ENCODE measurements at regions not wholly inside any gene's neighbourhood (a gene's known extent, or its start where the extent isn't known, plus 50 kb on each side); places are given as distances from the start of the nearest gene placed in this dataset.

DNA sequence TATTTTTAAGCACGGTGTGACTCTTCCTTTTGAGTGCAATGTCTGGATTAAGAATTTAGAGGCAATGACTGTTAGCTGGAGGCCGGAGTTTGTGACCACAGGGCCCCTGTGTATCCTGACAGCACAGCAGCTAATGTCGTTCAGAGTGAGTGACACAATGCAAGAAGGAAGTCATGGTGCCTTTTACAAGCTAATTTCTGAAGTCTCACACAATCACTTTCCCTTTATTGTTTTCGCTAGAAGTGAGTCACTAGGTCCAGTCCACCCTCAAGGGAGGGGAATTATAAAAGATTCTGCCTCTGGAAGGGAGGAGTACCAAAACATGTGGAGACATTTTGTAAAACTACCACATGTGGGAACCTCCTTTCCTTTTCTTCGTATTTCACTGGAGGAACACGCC is 185.5 kb upstream of the FGF10 start (continued):
- TF ChIP-seq, protein P1, sequence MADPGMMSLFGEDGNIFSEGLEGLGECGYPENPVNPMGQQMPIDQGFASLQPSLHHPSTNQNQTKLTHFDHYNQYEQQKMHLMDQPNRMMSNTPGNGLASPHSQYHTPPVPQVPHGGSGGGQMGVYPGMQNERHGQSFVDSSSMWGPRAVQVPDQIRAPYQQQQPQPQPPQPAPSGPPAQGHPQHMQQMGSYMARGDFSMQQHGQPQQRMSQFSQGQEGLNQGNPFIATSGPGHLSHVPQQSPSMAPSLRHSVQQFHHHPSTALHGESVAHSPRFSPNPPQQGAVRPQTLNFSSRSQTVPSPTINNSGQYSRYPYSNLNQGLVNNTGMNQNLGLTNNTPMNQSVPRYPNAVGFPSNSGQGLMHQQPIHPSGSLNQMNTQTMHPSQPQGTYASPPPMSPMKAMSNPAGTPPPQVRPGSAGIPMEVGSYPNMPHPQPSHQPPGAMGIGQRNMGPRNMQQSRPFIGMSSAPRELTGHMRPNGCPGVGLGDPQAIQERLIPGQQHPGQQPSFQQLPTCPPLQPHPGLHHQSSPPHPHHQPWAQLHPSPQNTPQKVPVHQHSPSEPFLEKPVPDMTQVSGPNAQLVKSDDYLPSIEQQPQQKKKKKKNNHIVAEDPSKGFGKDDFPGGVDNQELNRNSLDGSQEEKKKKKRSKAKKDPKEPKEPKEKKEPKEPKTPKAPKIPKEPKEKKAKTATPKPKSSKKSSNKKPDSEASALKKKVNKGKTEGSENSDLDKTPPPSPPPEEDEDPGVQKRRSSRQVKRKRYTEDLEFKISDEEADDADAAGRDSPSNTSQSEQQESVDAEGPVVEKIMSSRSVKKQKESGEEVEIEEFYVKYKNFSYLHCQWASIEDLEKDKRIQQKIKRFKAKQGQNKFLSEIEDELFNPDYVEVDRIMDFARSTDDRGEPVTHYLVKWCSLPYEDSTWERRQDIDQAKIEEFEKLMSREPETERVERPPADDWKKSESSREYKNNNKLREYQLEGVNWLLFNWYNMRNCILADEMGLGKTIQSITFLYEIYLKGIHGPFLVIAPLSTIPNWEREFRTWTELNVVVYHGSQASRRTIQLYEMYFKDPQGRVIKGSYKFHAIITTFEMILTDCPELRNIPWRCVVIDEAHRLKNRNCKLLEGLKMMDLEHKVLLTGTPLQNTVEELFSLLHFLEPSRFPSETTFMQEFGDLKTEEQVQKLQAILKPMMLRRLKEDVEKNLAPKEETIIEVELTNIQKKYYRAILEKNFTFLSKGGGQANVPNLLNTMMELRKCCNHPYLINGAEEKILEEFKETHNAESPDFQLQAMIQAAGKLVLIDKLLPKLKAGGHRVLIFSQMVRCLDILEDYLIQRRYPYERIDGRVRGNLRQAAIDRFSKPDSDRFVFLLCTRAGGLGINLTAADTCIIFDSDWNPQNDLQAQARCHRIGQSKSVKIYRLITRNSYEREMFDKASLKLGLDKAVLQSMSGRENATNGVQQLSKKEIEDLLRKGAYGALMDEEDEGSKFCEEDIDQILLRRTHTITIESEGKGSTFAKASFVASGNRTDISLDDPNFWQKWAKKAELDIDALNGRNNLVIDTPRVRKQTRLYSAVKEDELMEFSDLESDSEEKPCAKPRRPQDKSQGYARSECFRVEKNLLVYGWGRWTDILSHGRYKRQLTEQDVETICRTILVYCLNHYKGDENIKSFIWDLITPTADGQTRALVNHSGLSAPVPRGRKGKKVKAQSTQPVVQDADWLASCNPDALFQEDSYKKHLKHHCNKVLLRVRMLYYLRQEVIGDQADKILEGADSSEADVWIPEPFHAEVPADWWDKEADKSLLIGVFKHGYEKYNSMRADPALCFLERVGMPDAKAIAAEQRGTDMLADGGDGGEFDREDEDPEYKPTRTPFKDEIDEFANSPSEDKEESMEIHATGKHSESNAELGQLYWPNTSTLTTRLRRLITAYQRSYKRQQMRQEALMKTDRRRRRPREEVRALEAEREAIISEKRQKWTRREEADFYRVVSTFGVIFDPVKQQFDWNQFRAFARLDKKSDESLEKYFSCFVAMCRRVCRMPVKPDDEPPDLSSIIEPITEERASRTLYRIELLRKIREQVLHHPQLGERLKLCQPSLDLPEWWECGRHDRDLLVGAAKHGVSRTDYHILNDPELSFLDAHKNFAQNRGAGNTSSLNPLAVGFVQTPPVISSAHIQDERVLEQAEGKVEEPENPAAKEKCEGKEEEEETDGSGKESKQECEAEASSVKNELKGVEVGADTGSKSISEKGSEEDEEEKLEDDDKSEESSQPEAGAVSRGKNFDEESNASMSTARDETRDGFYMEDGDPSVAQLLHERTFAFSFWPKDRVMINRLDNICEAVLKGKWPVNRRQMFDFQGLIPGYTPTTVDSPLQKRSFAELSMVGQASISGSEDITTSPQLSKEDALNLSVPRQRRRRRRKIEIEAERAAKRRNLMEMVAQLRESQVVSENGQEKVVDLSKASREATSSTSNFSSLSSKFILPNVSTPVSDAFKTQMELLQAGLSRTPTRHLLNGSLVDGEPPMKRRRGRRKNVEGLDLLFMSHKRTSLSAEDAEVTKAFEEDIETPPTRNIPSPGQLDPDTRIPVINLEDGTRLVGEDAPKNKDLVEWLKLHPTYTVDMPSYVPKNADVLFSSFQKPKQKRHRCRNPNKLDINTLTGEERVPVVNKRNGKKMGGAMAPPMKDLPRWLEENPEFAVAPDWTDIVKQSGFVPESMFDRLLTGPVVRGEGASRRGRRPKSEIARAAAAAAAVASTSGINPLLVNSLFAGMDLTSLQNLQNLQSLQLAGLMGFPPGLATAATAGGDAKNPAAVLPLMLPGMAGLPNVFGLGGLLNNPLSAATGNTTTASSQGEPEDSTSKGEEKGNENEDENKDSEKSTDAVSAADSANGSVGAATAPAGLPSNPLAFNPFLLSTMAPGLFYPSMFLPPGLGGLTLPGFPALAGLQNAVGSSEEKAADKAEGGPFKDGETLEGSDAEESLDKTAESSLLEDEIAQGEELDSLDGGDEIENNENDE (IDR thresholded peaks at IDR 0.05; ENCODE audit: insufficient replicate concordance, low read length), result no peak
- no peak for TF ChIP-seq CREB1 (IDR thresholded peaks at IDR 0.05)
- no peak for TF ChIP-seq SP4 (IDR thresholded peaks at IDR 0.05; ENCODE audit: low read length)
- TF ChIP-seq SIX5 (IDR thresholded peaks at IDR 0.05; ENCODE audit: low read depth, low read length), result no peak
- TF ChIP-seq SP1 (IDR thresholded peaks at IDR 0.05; ENCODE audit: low read depth, low read length), result no peak
- TF ChIP-seq JUND (IDR thresholded peaks at IDR 0.05; ENCODE audit: low read length), result no peak
- TF ChIP-seq TEAD4 (IDR thresholded peaks at IDR 0.05; ENCODE audit: low read depth, low read length), result no peak
- TF ChIP-seq POU5F1 (IDR thresholded peaks at IDR 0.05; ENCODE audit: low read depth, low read length), result no peak
- no peak for TF ChIP-seq RAD21 (IDR thresholded peaks at IDR 0.05 in 1 of 2, conservative IDR thresholded peaks at IDR 0.05 in 1 of 2; ENCODE audit: low read depth in 2 of 2, low read length in 2 of 2)

Data from H1 (cell line).